Stomach (tissue), 8 donors: ENCODE measurements at regions not wholly inside any gene's neighbourhood (a gene's known extent, or its start where the extent isn't known, plus 50 kb on each side); places are given as distances from the start of the nearest gene placed in this dataset.
A peak's percentile ranks its signal among the peaks of the same experiment; 100 is the strongest.

Source experiments
- DNase-seq, 2 donors: peaks; one replicate each; pipeline versions ENCODE4 v3.0.0 to v3.0.0-alpha.2; 2013 to 2019
- H3K27ac ChIP-seq, 5 donors: fragments of 200-600 bp in 4 of 5; sonication (generic) in 4 of 5; one replicate each; pipeline ENCODE4 v1.5.1; 2013 to 2019; ENCODE audit warnings: mild to moderate bottlenecking in 1 of 5, moderate library complexity in 1 of 5
- H3K27me3 ChIP-seq, 3 donors: fragments of 200-600 bp; sonication (generic); one replicate each; pipeline ENCODE4 v1.5.1; 2017 to 2019; ENCODE audit warnings: mixed run types in 1 of 3
- H3K36me3 ChIP-seq, 4 donors: fragments of 200-600 bp; sonication (generic); 1 replicate in 3 of 4; 2 replicates in 1 of 4; pipeline ENCODE4 v1.5.1; 2016 to 2019
- H3K4me1 ChIP-seq, 4 donors: fragments of 200-600 bp; sonication (generic); one replicate each; pipeline ENCODE4 v1.5.1; 2016 to 2019
- H3K4me3 ChIP-seq, 4 donors: fragments of 200-600 bp; sonication (generic) in 3 of 4; one replicate each; pipeline ENCODE4 v1.5.1; 2016 to 2019; ENCODE audit warnings: mild to moderate bottlenecking in 1 of 4
- H3K9me3 ChIP-seq, 4 donors: fragments of 200-600 bp; sonication (generic); one replicate each; pipeline ENCODE4 v1.5.1; 2016 to 2019
- CTCF ChIP-seq, 7 experiments: fragments of 450-650 bp in 4 of 7; fragments of 200-600 bp in 3 of 7; sonication (generic) in 3 of 7; IDR thresholded peaks; one replicate each; pipeline ENCODE4 v1.5.1; 2016 to 2019; ENCODE audit warnings: antibody characterized with exemption in 7 of 7, control low read depth in 2 of 7, mild to moderate bottlenecking in 1 of 7
- EP300 ChIP-seq: sonication (generic); formaldehyde crosslinking; IDR thresholded peaks from one replicate; pipeline ENCODE4 v1.6.1; 2017; ENCODE audit warnings: antibody characterized with exemption
- POLR2A ChIP-seq, 4 donors: fragments of 450-650 bp; IDR thresholded peaks; one replicate each; pipeline ENCODE4 v1.6.1; 2016; ENCODE audit warnings: antibody characterized with exemption in 4 of 4, control low read depth in 2 of 4, mild to moderate bottlenecking in 1 of 4, moderate library complexity in 1 of 4
- POLR2AphosphoS5 ChIP-seq, 3 donors: sonication (generic); formaldehyde crosslinking; IDR thresholded peaks; one replicate each; pipeline ENCODE4 v1.6.1; 2016; ENCODE audit warnings: antibody characterized with exemption in 3 of 3
- WGBS, 5 donors: extraction: QIAGEN DNeasy Blood & Tissue Kit in 3 of 5; methylation state at CpG; one replicate each; pipeline versions ENCODE4 v1.1.5 to v1.1.7; 2013 to 2018; 5-methylcytosine and 5-hydroxymethylcytosine counted together
- intact Hi-C: fragments of 100-400 bp; cut with DNase I; formaldehyde crosslinking; loops from one replicate; pipeline ENCODE4 v1.15.1; 2023; ENCODE audit warnings: low total_unique reads
- donor health status: healthy with polysubstance abuse.
- donor health status: Bipolar disorder and iron deficiency.
- donor health status: healthy.

- no peak overlapping the region for H3K4me3 ChIP-seq
- H3K4me1 ChIP-seq = peaks cover 0 to 9% (median 0%) of the 10 kb centered on the region in 4 donors
- no peak for DNase-seq
- TF ChIP-seq POLR2AphosphoS5 (IDR thresholded peaks at IDR 0.05) (no peak), CTCF (IDR thresholded peaks at IDR 0.05) (no peak), EP300 (no peak), POLR2A (IDR thresholded peaks at IDR 0.05) (no peak)
- H3K27ac ChIP-seq = no peak overlapping the region
- no peaks in the 10 kb centered on the region for H3K9me3 ChIP-seq
- no peaks in the 10 kb centered on the region for H3K27me3 ChIP-seq
- intact Hi-C loops = no loop called here
- 63 to 76% (median 68%) methylated on average over 4 of the region's 4 CpGs for WGBS, 5 donors
- H3K36me3 ChIP-seq = no peaks in the 10 kb centered on the region
Measured at GRCh38 chr1:56423716-56424115, 155.6 kb downstream of the PLPP3 start.

GRCh38 chr1:56418151-56418631, 161.2 kb downstream of the PLPP3 start:
- Histone ChIP-seq H3K9me3 (no peaks in the 10 kb centered on the region), H3K36me3 (no peaks in the 10 kb centered on the region), H3K4me3 (no peak overlapping the region), H3K4me1 (peaks cover 6 to 30% (median 26%) of the 10 kb centered on the region in 4 donors), H3K27me3 (no peaks in the 10 kb centered on the region), H3K27ac (peak overlapping the region in 2 of 5 donors; percentile 41 to 43)
- intact Hi-C loops = no loop called here
- 76 to 82% (median 80%) methylated on average over 6 of the region's 6 CpGs for WGBS, 5 donors
- TF ChIP-seq EP300 (no peak), CTCF (IDR thresholded peaks at IDR 0.05) (no peak), POLR2A (IDR thresholded peaks at IDR 0.05) (no peak), POLR2AphosphoS5 (IDR thresholded peaks at IDR 0.05) (no peak)
- peak in 1 of 2 donors; percentile 27 for DNase-seq

- H3K27ac ChIP-seq = peak overlapping the region in 2 of 5 donors; percentile 22 to 41
- H3K4me1 ChIP-seq = peaks cover 6 to 30% (median 26%) of the 10 kb centered on the region in 4 donors
- no peaks in the 10 kb centered on the region for H3K27me3 ChIP-seq
- TF ChIP-seq CTCF (IDR thresholded peaks at IDR 0.05) = no peak
- no peak for TF ChIP-seq POLR2AphosphoS5 (IDR thresholded peaks at IDR 0.05)
- no peak for TF ChIP-seq EP300
- TF ChIP-seq POLR2A (IDR thresholded peaks at IDR 0.05) = no peak
- 60 to 89% (median 81%) methylated on average over 4 of the region's 4 CpGs for WGBS, 5 donors
- H3K9me3 ChIP-seq = no peaks in the 10 kb centered on the region
- DNase-seq = no peak
- intact Hi-C loops = no loop called here
- H3K4me3 ChIP-seq = no peak overlapping the region
- H3K36me3 ChIP-seq = no peaks in the 10 kb centered on the region
Measured at GRCh38 chr1:56417646-56418045, 161.7 kb downstream of the PLPP3 start.

- no peak for DNase-seq
- H3K36me3 ChIP-seq = no peaks in the 10 kb centered on the region
- 37 to 55% (median 49%) methylated on average over 2 of the region's 2 CpGs for WGBS, 5 donors
- no peak overlapping the region for H3K4me3 ChIP-seq
- no peak for TF ChIP-seq EP300
- no peak for TF ChIP-seq POLR2AphosphoS5 (IDR thresholded peaks at IDR 0.05)
- no peak for TF ChIP-seq POLR2A (IDR thresholded peaks at IDR 0.05)
- no peak for TF ChIP-seq CTCF (IDR thresholded peaks at IDR 0.05)
- H3K27ac ChIP-seq = no peak overlapping the region
- peaks cover 6 to 30% (median 26%) of the 10 kb centered on the region in 4 donors for H3K4me1 ChIP-seq
- intact Hi-C loops = no loop called here
- H3K27me3 ChIP-seq = no peaks in the 10 kb centered on the region
- no peaks in the 10 kb centered on the region for H3K9me3 ChIP-seq
Measured at GRCh38 chr1:56416495-56416894, 162.9 kb downstream of the PLPP3 start.
